Fibroblast of upper back skin (primary cell): ENCODE measurements at regions not wholly inside any gene's neighbourhood (a gene's known extent, or its start where the extent isn't known, plus 50 kb on each side); places are given as distances from the start of the nearest gene placed in this dataset.
"Not testable (repeated sequence)": the region's sequence is repeated elsewhere in the genome, so short reads cannot be mapped to it uniquely, and the experiment has no call there.

Experiments
- DNase-seq: peaks from one replicate; pipeline ENCODE4 v3.0.0-alpha.2; 2013

DNA sequence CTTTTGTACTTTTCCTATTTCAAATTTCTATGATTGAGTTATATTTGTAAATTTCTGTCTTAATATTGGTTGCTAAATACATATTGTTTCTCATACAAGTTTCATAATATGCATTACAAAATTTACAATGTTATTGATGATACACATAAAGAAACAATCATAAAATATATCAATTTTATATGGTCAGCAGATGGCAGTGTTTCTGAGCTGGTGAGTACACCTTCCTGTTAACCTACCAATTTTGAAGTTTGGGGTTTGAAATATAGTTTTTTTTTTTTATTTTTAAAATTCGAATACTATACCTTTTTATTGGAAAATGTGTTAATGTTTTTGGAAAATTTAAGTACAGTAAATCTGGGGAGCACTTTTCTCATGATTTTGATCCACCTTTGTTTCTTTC, 1953.1 kb upstream of the ADGRL3 start:
- no peak for DNase-seq

DNA sequence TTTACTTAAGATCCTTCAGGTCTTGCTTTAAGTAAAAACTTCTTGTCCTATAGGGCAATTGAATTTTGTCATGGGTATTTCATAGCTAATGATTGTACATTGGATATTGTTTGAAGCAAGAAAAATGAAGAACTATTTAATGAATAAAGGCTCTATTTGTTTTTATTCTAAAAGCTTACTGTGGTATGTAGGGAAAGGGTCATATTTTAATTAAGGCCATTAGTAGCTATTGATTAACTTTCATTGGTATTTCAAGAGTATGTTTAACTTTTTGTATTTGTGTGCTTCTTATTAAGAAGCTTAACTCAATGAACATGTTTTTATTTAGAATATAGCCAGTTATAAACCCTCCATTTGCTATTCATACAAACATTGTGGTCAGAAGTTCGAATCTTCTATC, 1951.8 kb upstream of the ADGRL3 start:
- DNase-seq = no peak

DNA sequence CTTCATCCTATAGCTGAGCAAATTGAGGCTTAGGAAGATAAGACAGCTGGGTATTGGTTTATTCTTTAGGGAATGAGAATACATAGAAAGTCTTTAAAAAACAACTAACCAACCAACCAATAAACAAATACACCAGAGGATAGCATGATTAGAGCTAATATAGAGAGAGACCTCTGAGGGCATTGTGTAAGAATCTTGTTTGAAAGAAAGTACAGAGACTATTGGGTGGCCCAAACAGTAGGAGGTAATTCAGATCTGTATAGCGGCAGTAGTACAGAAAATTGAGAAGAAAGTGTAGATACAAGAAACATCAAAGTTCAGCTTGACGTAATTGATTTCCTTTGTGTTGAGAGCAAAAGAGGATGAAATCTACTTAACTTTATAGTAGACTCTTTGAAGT, 1951.0 kb upstream of the ADGRL3 start:
- no peak for DNase-seq

DNA sequence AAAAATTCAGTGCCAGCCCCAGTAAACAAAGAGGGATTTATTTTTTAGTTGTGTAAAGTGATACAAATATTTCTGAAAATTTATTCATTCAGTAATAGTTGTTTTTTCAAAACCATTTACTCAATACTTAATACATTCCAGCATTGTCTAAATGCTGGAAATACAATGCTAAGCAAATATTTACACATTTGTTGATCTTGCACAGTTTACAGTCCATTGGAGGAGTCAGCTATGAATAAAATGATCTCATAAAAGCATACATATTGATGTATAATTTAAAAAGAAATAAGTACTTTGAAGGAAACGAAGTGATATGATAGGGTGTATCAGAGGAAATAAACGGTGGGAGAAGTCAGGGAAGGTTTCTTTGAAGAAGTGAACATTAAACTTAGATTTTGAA, 1942.1 kb upstream of the ADGRL3 start:
- DNase-seq = no peak

DNA sequence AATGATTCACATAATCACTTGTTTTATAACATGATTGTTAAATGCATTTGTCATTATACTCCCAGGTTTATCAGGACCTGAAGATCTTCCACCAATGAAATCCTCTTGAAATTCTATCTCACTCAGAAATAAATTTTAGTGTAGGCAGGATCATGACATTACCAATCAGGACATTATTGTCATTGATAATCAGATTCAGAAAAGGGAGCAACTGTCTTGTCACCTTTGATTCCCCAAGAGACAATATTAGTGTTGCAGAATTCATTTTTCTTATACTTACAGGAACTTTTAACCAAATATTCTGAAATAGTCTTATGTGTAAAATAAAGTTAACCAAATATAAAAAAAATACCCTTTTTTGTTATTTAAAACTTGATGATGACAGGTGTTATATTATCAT, 1892.5 kb upstream of the ADGRL3 start:
- DNase-seq = no peak

DNA sequence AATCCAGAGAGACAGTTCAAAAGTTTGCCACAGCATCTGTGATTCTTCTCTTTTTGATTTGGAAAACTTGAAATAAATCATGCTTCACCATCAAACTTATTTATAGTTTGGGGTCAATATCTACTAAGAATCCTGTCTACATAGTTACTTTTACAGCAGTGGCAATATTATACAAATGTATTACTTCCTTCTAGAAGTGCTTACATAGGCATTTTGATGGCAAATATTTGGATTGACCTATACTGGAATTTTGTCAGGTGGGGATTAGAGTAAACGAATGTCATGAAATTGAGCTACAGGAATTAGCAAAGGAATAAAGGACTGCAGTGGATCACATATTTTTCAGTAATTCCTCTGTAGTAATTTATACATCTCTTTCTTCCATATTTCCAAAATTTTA, 1885.5 kb upstream of the ADGRL3 start:
- no peak for DNase-seq

DNA sequence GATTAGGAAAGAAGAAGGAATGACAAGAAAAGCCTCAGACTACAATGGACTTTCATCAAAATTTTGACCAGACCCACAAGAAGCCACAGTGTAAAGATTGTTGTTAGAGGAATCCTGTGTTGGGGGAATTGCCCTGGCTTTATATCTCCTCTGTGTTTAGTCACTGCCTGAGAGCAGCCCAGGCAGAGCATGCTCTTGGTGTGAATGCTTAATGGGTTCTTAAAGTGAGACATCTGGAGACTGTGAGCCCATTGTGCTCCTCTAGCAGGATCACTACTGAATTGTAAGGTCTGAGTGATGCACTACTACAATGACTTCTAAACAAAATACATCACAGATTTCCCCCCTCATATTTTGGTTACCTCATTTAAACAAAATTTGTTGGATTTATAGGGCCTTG, 1860.5 kb upstream of the ADGRL3 start:
- DNase-seq = no peak

DNA sequence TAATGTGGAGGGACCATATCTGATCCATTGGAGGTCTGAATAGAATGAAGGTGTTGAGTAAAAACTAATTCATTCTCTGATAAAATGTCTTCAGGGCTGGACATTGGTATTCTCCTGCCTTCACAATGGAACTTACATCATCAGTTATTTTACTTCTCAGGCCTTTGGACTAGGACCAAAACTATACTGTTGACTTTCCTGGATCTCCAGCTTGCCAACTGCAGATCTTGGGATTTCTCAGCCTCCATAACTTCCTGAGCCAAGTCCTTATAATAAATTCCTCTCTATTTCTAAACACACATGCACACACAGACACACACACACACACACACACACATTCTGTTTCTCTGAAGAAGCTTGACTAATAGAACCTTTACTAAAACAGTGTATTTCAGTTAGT, 1858.6 kb upstream of the ADGRL3 start:
- DNase-seq = no peak

DNA sequence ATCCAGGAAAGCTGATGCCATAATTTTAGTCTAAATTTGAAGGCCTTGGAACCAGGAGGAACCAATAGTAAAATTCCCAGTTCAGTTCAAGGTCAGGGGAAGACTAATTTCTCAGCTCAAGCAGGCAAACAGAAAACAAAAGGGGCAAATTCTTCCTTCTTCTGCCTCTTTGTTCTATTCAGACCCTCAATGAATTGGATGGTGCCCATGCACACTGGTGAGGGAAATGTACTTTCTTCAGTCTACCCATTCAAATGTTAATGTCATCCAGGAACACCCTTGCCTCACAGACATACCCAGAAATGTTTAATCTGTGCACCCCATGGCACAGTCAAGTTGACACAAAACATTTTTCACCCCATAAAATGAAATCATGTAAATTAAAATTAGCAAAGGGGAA, 1851.2 kb upstream of the ADGRL3 start:
- no peak for DNase-seq

DNA sequence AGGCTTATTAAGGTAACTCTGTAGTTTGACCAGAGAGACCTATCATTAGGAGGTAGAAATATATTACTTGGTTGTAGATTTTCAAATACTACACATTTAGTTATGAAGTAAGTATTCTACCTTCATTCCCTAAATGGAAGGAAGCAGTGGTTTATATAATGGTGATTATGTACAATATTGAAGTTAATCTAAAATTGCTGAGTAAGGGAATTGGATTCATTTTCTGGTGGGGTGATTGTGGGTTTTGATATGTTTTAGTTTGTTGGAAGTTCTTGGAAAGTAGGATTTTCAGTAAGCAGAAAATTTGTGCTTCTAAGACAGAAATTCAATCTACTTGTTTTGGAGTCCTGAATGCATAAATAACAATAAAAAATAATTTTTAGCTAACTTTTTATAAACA, 1830.9 kb upstream of the ADGRL3 start:
- no peak for DNase-seq

DNA sequence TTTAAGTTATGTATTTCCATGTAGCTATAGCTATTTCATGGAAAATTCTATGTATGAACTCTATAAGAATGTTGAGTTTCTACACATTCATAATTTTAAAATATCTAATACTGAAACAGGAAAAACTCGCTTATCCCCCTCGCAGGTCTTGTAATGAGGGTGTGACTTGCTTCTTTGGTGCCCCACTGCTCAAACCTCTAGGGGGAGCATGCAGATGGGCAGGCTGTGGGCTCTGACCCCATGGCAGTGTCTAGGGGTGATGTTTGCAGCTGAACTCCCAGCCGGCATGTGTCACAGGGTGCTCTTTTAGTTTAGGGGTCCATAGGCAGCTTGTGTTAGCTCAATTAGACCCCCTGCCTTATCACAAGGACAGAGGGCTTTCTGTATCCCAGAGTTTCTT, 1825.7 kb upstream of the ADGRL3 start:
- DNase-seq = no peak

DNA sequence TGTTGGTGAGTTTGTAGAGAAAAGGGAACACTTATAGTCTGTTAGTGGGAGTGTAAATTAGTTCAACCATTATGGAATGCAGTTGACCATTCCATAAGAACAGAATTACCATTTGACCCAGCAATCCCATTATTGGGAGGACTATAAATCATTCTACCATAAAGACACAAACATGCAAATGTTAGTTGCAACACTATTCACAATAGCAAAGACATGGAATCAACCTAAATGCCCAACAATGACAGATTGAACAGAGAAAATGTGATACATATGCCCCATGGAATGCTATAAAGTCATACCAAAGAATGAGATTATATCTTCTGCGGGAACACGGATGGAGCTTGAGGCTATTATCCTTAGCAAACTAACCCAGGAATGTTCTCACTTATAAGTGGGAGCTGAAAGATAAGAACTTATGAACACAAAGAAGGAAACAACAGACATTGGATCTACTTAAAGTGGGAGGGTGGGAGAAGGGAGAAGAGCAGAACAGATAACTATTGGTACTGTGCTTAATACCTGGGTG, 1819.2 kb upstream of the ADGRL3 start:
- no peak for DNase-seq

DNA sequence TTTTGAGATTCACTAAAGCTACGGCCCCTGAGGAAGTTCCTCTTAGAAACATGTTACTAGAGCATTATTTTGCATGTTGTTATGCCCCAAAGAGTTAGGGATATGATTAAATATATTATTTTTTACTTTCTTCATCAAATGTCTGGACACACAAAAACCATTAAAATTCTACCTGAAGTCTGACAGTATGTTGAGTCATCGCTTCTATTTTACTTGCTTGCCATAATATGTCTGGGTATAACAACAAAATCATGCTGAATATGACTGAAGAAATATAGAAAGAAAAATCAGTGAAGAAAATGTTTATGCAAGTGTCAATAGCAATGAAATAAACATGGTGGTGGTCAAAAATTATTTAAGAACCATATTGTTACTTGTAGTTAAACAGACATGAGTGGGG, 1818.5 kb upstream of the ADGRL3 start:
- no peak for DNase-seq

DNA sequence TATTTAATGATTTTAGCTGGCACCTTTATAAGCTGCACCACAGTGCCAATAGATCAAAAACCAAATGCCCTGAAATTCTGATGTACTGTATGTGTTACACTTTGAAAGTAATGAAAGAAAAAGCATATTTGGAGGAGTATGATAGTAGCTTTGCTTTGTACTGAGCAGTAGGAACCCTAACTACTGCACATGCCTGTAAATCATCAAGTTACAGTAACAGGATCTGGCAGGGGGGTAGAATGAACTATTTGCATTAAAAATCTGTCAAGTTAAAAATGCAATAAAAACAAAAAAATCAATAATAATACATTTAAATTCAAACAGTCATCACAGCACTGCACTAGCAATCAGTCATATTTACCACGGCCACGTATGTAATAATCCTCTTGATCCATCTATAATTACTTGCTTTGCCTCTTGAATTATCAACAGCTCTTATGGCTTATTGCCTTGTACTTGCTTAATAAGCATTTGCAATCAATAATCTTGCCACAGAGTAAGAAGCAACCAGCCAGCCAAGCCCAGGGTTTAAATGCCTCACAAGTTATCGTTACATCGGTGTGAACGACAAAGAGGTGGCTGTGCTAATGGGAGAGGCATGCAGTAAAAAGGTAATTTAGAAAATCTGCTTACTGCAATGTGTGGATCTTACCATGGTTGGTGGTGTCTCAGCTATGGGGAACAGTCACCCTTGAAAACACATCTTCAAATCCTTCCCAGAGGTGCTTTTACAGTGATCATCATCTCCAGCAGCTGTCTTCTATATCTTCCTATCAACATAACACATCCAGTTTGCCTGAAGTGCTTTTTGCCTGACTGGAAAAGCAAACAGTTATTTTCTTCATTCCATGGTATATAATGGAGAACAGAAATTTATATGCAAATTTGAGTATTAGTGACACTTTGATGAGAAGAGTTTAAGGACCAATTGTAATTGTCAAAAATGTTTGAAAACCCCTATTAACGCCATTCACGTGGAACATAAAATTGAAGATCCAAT, 1812.1 kb upstream of the ADGRL3 start:
- no peak for DNase-seq

DNA sequence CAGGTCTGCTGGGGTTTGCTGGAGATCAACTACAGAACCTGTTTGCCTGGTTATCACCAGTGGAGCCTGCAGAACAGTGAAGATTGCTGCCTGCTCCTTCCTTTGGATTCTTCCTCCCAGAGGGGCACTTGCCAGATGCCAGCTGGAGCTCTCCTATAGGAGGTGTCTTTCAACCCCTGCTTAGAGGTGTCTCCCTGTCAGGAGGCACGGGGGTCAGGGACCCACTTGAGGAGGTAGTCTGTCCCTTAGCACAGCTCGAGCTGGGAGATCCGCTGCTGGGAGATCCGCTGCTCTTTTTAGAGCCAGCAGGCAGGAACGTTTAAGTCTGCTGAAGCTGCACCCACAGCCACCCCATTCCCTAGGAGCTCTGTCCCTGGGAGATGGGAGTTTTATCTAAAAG, 1806.3 kb upstream of the ADGRL3 start:
- no peak for DNase-seq

DNA sequence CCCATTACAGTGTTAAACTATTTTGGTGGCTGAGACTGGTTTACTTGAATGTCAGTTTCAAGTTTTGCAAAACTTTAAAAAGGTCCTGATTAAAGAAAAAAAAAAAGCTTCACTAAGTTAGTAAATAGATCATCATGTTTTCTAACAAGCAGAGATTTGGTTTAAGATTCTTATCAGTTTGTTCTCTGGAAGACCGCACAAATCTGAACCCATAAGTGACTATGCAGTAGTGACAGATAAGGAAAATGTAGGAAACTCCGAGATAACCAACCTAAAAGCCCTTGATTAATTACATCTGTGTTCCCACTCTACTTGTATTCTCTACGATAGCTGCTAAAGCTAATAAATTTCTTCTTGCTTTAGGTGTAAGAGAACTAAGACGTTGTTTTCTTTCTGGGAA, 1799.8 kb upstream of the ADGRL3 start:
- no peak for DNase-seq

DNA sequence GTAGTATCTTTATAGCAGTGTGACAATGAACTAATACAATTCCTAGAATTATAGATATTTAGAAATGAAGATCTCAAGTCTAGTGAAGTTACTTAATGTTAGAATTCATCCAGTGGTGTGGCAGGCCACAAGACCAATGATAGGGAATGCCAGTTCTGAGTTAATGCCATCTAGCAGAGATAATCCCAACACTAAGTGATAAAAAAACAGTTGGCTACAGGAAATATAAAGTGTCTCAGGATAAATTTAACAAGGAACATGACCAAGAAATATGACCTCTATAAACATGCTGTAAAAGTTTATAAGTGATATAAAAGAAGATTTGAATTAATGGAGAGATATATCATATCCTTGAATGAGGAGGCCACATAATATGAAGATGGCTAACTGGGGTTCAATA, 1790.5 kb upstream of the ADGRL3 start:
- DNase-seq = no peak

DNA sequence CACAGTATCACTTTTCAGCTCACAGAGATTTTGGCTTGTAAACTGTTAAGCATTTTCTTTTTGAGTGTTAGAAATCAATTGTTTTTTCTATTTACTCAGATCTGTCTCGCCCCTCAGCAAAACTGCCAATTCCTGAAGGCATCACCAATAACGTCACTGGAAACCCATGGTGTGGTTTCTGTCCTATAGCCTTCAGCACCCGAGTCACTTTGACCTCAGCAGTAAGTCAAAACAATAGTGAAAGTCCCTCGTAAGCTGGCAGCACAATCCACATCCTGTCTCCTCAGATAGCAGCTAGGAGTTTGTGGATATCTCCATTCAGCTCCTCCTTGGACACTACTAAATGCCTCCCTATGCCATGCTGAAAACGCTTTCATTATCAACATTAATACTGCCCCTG, 1787.4 kb upstream of the ADGRL3 start:
- DNase-seq = no peak

DNA sequence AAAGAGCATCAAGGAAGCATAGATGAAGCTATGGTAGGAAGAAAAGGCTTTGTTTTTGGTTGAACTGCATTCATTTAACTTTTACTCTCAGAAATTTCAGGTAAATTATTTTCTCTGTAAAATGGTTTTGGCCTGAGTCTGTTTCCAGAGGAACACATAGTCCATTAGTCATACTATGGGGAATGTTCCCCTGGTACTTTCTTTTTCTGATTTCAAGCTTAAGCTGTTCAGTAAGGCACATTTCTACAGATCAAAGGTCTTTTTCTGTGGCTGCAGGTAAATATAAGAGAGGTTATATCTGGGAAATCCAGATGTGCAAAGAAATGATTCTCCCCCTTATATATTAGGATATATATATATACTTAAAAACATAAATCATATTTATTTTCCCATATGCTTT, 1744.4 kb upstream of the ADGRL3 start:
- peak; percentile 1 for DNase-seq

DNA sequence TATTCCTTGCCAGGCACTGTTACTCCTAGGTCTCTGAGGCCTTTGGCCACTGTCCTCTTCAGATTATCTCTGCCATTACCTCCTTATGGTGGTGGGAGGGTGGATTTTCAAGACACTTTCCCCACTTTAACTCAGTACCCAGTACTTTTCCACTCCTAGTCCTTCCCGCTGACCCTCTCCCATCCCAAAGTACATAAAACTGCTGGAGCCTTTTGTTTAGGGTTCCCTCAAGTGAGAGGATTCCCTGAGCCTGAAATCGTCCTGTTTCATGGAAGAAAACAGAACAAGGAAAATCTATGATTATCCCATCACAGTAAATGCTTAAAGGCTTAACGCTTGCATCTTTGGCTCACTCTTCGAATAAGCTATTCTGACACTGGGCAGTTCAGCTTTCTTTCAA, 1742.5 kb upstream of the ADGRL3 start:
- no peak for DNase-seq

DNA sequence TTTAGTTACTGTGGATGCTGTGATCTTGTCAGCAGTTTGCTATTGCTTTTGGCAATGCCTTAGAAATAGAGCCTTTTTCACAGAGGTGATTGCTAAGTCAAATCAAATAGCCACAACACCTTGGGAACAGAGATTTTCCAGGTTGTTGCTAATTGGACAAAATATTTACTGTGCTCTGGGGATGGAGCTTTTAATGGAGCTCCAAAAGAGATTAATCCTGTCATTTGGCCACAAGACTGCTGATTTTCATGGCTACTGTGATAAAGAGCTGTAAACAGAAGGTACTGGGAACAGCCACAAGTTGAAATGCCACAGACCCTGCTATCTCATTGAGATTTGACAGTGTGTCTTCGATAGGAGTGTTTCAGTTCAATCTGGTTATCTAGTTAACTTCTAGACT, 1715.2 kb upstream of the ADGRL3 start:
- no peak for DNase-seq

DNA sequence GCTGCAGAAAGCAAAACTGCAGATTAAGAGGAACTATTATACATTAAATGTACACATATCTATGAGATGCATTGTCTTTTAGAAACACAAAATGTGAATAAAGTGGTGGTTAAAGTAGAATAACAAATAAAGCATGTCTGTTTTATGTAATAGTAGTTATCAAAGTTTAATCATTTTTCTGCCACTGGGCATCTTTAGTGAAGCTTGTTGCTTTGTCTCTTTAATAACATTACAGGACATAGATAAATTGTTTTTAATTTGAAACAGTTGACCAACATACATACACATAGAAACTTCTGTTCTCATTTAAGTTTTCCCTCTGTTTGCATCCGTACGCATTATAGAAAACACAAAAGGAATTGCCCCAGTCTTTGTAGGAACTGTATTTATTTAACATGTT, 1700.0 kb upstream of the ADGRL3 start:
- DNase-seq = no peak

DNA sequence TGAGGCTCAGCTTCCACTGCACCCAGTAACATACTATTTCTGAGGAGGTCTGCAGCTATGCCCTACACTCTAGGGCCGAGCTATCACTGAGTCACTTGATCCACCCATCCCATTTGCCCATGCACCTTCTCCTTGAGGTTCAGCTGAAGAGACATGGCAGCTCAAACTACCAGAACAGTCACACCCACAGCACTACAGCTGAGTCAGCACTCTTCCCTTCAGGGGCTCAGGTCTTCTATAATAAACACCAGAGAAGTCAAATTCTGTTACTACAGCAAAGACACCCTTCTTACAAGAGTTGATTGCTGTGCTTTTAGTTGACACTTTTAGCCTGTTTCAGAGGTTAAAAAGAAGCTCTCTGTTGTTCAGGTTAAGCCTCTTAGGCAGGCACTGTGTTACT, 1696.4 kb upstream of the ADGRL3 start:
- DNase-seq = no peak

DNA sequence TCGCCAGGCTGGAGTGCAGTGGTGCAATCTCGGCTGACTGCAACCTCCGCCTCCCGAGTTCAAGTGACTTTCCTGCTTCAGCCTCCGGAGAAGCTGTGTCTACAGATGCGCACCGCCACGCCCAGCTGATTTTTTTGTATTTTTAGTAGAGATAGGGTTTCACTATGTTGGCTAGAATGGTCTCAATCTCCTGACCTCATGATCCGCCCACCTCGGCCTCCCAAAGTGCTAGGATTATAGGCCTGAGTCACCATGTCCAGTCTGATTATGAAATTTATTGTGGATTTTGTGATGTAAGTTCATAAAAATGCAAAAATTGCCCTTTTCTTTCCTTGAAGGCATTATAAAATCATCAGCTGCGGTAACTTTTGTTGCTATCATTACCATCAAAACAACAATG, 1688.3 kb upstream of the ADGRL3 start:
- DNase-seq = not testable (repeated sequence)

DNA sequence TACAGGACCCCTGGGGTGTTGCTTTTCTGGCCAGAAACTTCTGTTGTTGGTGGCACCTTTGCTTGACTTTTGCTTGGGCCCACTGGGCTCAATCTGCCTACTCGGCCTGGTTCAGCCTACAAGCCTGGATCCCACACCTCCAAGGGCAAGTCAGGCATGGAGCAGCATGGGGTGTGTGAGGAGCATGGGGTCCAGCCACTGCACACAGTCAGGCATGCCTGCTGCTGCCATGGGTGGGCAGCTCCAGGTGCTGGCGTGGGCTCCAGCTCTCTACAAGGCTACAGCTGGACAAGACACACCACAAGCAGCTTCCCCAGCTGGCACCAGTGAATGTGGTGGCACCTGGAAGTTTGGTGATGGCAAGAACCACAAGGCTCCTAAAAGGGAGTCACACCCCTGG, 1683.1 kb upstream of the ADGRL3 start:
- no peak for DNase-seq
